GM23338 (cell line): ENCODE measurements at regions not wholly inside any gene's neighbourhood (a gene's known extent, or its start where the extent isn't known, plus 50 kb on each side); places are given as distances from the start of the nearest gene placed in this dataset.

ENCODE experiments used
- ATAC-seq: fragments of 200-7000 bp; cut with Tn5 transposase; 3 replicates; pipeline ENCODE4 v1.9.1; 2020
- DNase-seq: peaks from one replicate; pipeline ENCODE4 v3.0.0-alpha.2; 2015; ENCODE audit warnings: low spot score
- H2AFZ ChIP-seq: fragments of 200-600 bp; sonication (generic); 2 replicates; pipeline ENCODE4 v1.8.0; 2016; ENCODE audit warnings: antibody characterized with exemption, mild to moderate bottlenecking, moderate library complexity
- H3F3A ChIP-seq: fragments of 200-600 bp; sonication (generic); replicated peaks from 2 replicates; pipeline ENCODE4 v1.8.0; 2017; ENCODE audit warnings: antibody characterized with exemption, mixed run types, low read depth
- H3K27ac ChIP-seq: fragments of 200-600 bp; sonication (generic); 2 replicates; pipeline ENCODE4 v1.6.1; 2016; ENCODE audit warnings: low read depth
- H3K27me3 ChIP-seq: fragments of 200-600 bp; sonication (generic); 2 replicates; pipeline ENCODE4 v1.8.0; 2016; ENCODE audit warnings: mild to moderate bottlenecking, mixed run types, moderate library complexity; ENCODE audit not compliant: insufficient read depth
- H3K36me3 ChIP-seq: fragments of 200-600 bp; sonication (generic); 2 replicates; pipeline ENCODE4 v1.8.0; 2016; ENCODE audit warnings: mild to moderate bottlenecking; ENCODE audit not compliant: insufficient read depth
- H3K4me1 ChIP-seq: fragments of 200-600 bp; sonication (generic); 2 replicates; pipeline ENCODE4 v1.8.0; 2016; ENCODE audit warnings: mild to moderate bottlenecking, moderate library complexity; ENCODE audit not compliant: insufficient read depth
- H3K4me2 ChIP-seq: fragments of 200-600 bp; sonication (generic); 2 replicates; pipeline ENCODE4 v1.7.1; 2017; ENCODE audit warnings: mixed run types
- H3K4me3 ChIP-seq: fragments of 200-600 bp; sonication (generic); 2 replicates; pipeline ENCODE4 v1.6.1; 2016; ENCODE audit warnings: mixed run types
- H3K79me2 ChIP-seq: fragments of 200-600 bp; sonication (generic); replicated peaks from 2 replicates; pipeline ENCODE4 v1.8.0; 2017; ENCODE audit warnings: mild to moderate bottlenecking; ENCODE audit not compliant: insufficient read depth
- H3K9me2 ChIP-seq: fragments of 200-600 bp; sonication (generic); 2 replicates; pipeline ENCODE4 v1.8.0; 2017; ENCODE audit not compliant: insufficient read depth
- H4K20me1 ChIP-seq: fragments of 200-600 bp; sonication (generic); replicated peaks from 2 replicates; pipeline ENCODE4 v1.8.0; 2017; ENCODE audit warnings: mild to moderate bottlenecking; ENCODE audit not compliant: insufficient read depth
- H3K27ac Mint-ChIP-seq: 2 replicates; pipeline ENCODE4 v1.8.0; 2020; ENCODE audit warnings: inconsistent platforms, mild to moderate bottlenecking, moderate library complexity, mixed read lengths
- H3K27me3 Mint-ChIP-seq: 3 replicates; pipeline ENCODE4 v1.8.0; 2022; ENCODE audit warnings: low read depth, mild to moderate bottlenecking, moderate library complexity, mixed read lengths, inconsistent platforms; ENCODE audit not compliant: insufficient read depth, poor library complexity
- H3K36me3 Mint-ChIP-seq: 3 replicates; pipeline ENCODE4 v1.8.0; 2021; ENCODE audit warnings: low read depth, mild to moderate bottlenecking, inconsistent platforms, moderate library complexity, mixed read lengths
- H3K4me1 Mint-ChIP-seq: 3 replicates; pipeline ENCODE4 v1.8.0; 2020; ENCODE audit warnings: mild to moderate bottlenecking, inconsistent platforms, mixed read lengths
- H3K4me3 Mint-ChIP-seq: 3 replicates; pipeline ENCODE4 v1.8.0; 2021; ENCODE audit warnings: moderate library complexity, mild to moderate bottlenecking, inconsistent platforms, mixed read lengths
- H3K9me3 Mint-ChIP-seq: 3 replicates; pipeline ENCODE4 v1.8.0; 2020; ENCODE audit warnings: moderate library complexity, mild to moderate bottlenecking, inconsistent platforms, mixed read lengths
- CREB1 ChIP-seq: fragments of 250-450 bp; sonication (Bioruptor Pico); IDR thresholded peaks from 2 replicates; pipeline ENCODE4 v1.5.0; 2020; ENCODE audit warnings: low read depth, mild to moderate bottlenecking, moderate library complexity
- CTCF ChIP-seq, 2 experiments: fragments of 200-600 bp in 1 of 2; sonication (generic) in 1 of 2; conservative IDR thresholded peaks; 2 replicates each; pipeline versions ENCODE4 v1.5.1 to v1.6.1; 2016 to 2017; ENCODE audit warnings: antibody characterized with exemption in 2 of 2, low read depth in 2 of 2, mild to moderate bottlenecking in 2 of 2, moderate library complexity in 1 of 2
- ETS1 ChIP-seq: IDR thresholded peaks from 2 replicates; pipeline ENCODE4 v1.6.1; 2016; ENCODE audit warnings: antibody characterized with exemption
- EZH2 ChIP-seq: fragments of 200-600 bp; sonication (generic); IDR thresholded peaks from one replicate; pipeline ENCODE4 v1.8.0; 2017; ENCODE audit warnings: antibody characterized with exemption, mild to moderate bottlenecking, low read depth; ENCODE audit not compliant: unreplicated experiment
- EZH2phosphoT487 ChIP-seq: fragments of 200-600 bp; sonication (generic); IDR thresholded peaks from one replicate; pipeline ENCODE4 v1.8.1; 2018; ENCODE audit warnings: antibody characterized with exemption; ENCODE audit not compliant: unreplicated experiment
- JUNB ChIP-seq: IDR thresholded peaks from one replicate; pipeline ENCODE4 v1.6.1; 2016; ENCODE audit warnings: antibody characterized with exemption; ENCODE audit not compliant: unreplicated experiment
- NANOG ChIP-seq: IDR thresholded peaks from 2 replicates; pipeline ENCODE4 v1.6.1; 2016; ENCODE audit warnings: antibody characterized with exemption, borderline replicate concordance
- POLR2AphosphoS5 ChIP-seq: IDR thresholded peaks from 2 replicates; pipeline ENCODE4 v1.6.1; 2016; ENCODE audit warnings: antibody characterized with exemption, low read depth
- REST ChIP-seq: IDR thresholded peaks from one replicate; pipeline ENCODE4 v1.6.1; 2018; ENCODE audit warnings: antibody characterized with exemption; ENCODE audit not compliant: unreplicated experiment
- STAT1 ChIP-seq: IDR thresholded peaks from one replicate; pipeline ENCODE4 v1.6.1; 2016; ENCODE audit warnings: antibody characterized with exemption; ENCODE audit not compliant: unreplicated experiment
- ZNF114 ChIP-seq: fragments of 250-450 bp; sonication (Bioruptor Pico); IDR thresholded peaks from 2 replicates; pipeline ENCODE4 v1.5.0; 2020; ENCODE audit warnings: mild to moderate bottlenecking, moderate library complexity
- ZNF331 ChIP-seq: fragments of 250-450 bp; sonication (Bioruptor Pico); IDR thresholded peaks from 2 replicates; pipeline ENCODE4 v1.5.0; 2020; ENCODE audit warnings: low read depth, mild to moderate bottlenecking, moderate library complexity
- ZNF462 ChIP-seq: fragments of 250-450 bp; sonication (Bioruptor Pico); IDR thresholded peaks from 2 replicates; pipeline ENCODE4 v1.5.0; 2020; ENCODE audit warnings: mild to moderate bottlenecking, moderate library complexity

- no peak overlapping the region for H3K4me3 Mint-ChIP-seq
- H3K9me3 Mint-ChIP-seq, result no peaks in the 10 kb centered on the region
- ATAC-seq (peak; percentile 72), DNase-seq (peak; percentile 21)
- H2AFZ ChIP-seq, result peak overlapping the region; percentile 90
- H3K4me1 Mint-ChIP-seq, result peaks cover 12% of the 10 kb centered on the region; the same call in 2 of the 3 replicates
- no peak overlapping the region for H3K4me3 ChIP-seq
- peaks cover 8% of the 10 kb centered on the region; the same call in 1 of the 2 replicates for H3K4me1 ChIP-seq
- TF ChIP-seq CTCF (conservative IDR thresholded peaks at IDR 0.05; ENCODE audit: low read depth in 2 of 2) (no peak), EZH2phosphoT487 (no peak), CREB1 (CRISPR knock-in tag) (no peak), STAT1 (no peak), ETS1 (no peak), ZNF331 (CRISPR knock-in tag) (no peak), POLR2AphosphoS5 (no peak), ZNF114 (CRISPR knock-in tag) (no peak), NANOG (no peak), REST (no peak), EZH2 (no peak), ZNF462 (no peak), JUNB (no peak)
- no peak overlapping the region for H3K27ac Mint-ChIP-seq
- H3K36me3 Mint-ChIP-seq, result no peaks in the 10 kb centered on the region
- H3K79me2 ChIP-seq, result no peaks in the 10 kb centered on the region
- H3K27me3 ChIP-seq, result no peaks in the 10 kb centered on the region
- H3K9me2 ChIP-seq, result no peaks in the 10 kb centered on the region
- H3K27ac ChIP-seq, result no peak overlapping the region
- H3K4me2 ChIP-seq, result no peak overlapping the region; the same call in 1 of the 2 replicates
- H4K20me1 ChIP-seq, result no peaks in the 10 kb centered on the region
- H3F3A ChIP-seq, result no peaks in the 10 kb centered on the region
- H3K27me3 Mint-ChIP-seq, result peaks cover 1% of the 10 kb centered on the region
- no peaks in the 10 kb centered on the region for H3K36me3 ChIP-seq
These were observed 58.9 kb upstream of the GATA6 start for GRCh38 chr18:22110461-22110924.
